A549 (cell line): ENCODE measurements at regions not wholly inside any gene's neighbourhood (a gene's known extent, or its start where the extent isn't known, plus 50 kb on each side); places are given as distances from the start of the nearest gene placed in this dataset.

Source experiments
- BCL3 ChIP-seq: fragments of >200 bp; sonication (Bioruptor Twin); formaldehyde crosslinking; IDR thresholded peaks from 3 replicates; pipeline ENCODE4 v1.6.1; 2016
- BHLHE40 ChIP-seq: IDR thresholded peaks from 2 replicates; pipeline ENCODE4 v1.6.1; 2012; ENCODE audit warnings: low read depth, low read length, inconsistent platforms
- MYC ChIP-seq: IDR thresholded peaks from 2 replicates; pipeline ENCODE4 v1.6.1; 2012; ENCODE audit warnings: mild to moderate bottlenecking, inconsistent platforms, low read length, improper control_type of control experiment, borderline replicate concordance
- PHF8 ChIP-seq: fragments of 200-600 bp; sonication (generic); IDR thresholded peaks from 2 replicates; pipeline ENCODE4 v1.6.1; 2016; ENCODE audit warnings: low read depth, mild to moderate bottlenecking, antibody characterized with exemption, moderate library complexity, borderline replicate concordance
- TF ChIP-seq, protein P1 (sequence below): fragments of >200 bp; sonication (Bioruptor Twin); formaldehyde crosslinking; IDR thresholded peaks from 3 replicates; pipeline ENCODE4 v1.5.1; 2016

DNA sequence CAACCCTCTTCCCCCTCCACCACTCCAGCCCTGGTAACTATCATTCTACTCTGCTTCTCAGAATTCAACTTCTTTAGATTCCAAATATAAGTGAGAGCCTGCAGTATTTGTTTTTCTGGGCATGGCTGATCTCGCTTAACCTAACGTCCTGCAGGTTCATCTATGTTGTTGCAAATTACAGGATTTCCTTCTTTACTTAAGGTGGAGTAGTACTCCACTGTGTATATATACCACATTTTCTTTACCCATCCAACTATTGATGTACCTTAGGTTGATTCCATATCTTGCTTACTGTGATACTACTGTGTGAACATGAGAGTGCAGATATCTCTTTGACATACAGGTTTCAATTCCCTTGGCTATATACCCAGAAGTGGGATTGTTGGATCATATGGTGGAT is 106.3 kb upstream of the ZNF366 start:
- TF ChIP-seq, protein P1, sequence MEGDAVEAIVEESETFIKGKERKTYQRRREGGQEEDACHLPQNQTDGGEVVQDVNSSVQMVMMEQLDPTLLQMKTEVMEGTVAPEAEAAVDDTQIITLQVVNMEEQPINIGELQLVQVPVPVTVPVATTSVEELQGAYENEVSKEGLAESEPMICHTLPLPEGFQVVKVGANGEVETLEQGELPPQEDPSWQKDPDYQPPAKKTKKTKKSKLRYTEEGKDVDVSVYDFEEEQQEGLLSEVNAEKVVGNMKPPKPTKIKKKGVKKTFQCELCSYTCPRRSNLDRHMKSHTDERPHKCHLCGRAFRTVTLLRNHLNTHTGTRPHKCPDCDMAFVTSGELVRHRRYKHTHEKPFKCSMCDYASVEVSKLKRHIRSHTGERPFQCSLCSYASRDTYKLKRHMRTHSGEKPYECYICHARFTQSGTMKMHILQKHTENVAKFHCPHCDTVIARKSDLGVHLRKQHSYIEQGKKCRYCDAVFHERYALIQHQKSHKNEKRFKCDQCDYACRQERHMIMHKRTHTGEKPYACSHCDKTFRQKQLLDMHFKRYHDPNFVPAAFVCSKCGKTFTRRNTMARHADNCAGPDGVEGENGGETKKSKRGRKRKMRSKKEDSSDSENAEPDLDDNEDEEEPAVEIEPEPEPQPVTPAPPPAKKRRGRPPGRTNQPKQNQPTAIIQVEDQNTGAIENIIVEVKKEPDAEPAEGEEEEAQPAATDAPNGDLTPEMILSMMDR = no peak
- no peak for TF ChIP-seq BHLHE40
- no peak for TF ChIP-seq BCL3
- no peak for TF ChIP-seq MYC
- no peak for TF ChIP-seq PHF8
